Thymus (tissue), 11 donors: ENCODE measurements at regions not wholly inside any gene's neighbourhood (a gene's known extent, or its start where the extent isn't known, plus 50 kb on each side); places are given as distances from the start of the nearest gene placed in this dataset.

Experiments
- DNase-seq, 9 donors: peaks; one replicate each; pipeline ENCODE4 v3.0.0-alpha.2; 2013; ENCODE audit warnings: low spot score in 9 of 9, low read depth in 6 of 9, missing footprints in 1 of 9
- H3K27ac ChIP-seq, 2 donors: one replicate each; pipeline ENCODE4 v1.5.1; 2013; ENCODE audit warnings: control low read depth in 1 of 2, low read depth in 1 of 2, low read length in 1 of 2, mild to moderate bottlenecking in 1 of 2, moderate library complexity in 1 of 2
- H3K27me3 ChIP-seq, 2 donors: one replicate each; pipeline ENCODE4 v1.5.1; 2013; ENCODE audit warnings: low read length in 1 of 2; ENCODE audit not compliant: control insufficient read depth in 2 of 2, insufficient read depth in 1 of 2
- H3K36me3 ChIP-seq, 2 donors: one replicate each; pipeline ENCODE4 v1.5.1; 2013; ENCODE audit warnings: low read length in 1 of 2, mild to moderate bottlenecking in 1 of 2, moderate library complexity in 1 of 2; ENCODE audit not compliant: control insufficient read depth in 2 of 2, insufficient read depth in 2 of 2
- H3K4me1 ChIP-seq, 2 donors: one replicate each; pipeline ENCODE4 v1.5.1; 2013; ENCODE audit warnings: low read length in 2 of 2; ENCODE audit not compliant: control insufficient read depth in 2 of 2, insufficient read depth in 2 of 2
- H3K4me3 ChIP-seq, 2 donors: one replicate each; pipeline ENCODE4 v1.5.1; 2013; ENCODE audit warnings: low read length in 2 of 2, control low read depth in 1 of 2, mild to moderate bottlenecking in 1 of 2
- H3K9me3 ChIP-seq, 2 donors: one replicate each; pipeline ENCODE4 v1.5.1; 2013; ENCODE audit warnings: low read length in 1 of 2, mild to moderate bottlenecking in 1 of 2; ENCODE audit not compliant: control insufficient read depth in 2 of 2, insufficient read depth in 1 of 2
- WGBS: extraction: QIAGEN DNeasy Blood & Tissue Kit; methylation state at CpG from one replicate; pipeline ENCODE4 v1.1.7; 2013; 5-methylcytosine and 5-hydroxymethylcytosine counted together
- donor health status: healthy.

DNA sequence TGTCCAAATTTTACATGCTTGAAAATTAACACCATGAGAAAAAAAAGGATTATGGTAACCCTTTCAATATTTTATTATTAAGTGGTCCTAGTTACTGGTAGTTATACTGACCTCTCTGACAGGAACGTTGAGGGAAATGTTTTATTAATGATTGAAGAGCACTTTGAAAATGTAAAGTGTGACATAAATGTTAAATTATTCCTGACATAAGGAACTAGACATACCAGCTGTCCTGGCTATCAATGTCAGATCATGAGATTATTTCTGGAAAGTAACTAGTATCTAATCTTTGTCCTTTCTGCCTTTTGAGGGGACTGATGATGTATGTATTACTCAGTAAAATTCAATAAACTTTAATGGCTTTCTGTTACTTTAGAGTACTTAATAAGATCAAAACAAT is 1538.5 kb upstream of the CDH6 start:
- peaks cover 0 to 9% of the 10 kb centered on the region in 2 donors for H3K9me3 ChIP-seq
- no peak overlapping the region for H3K27ac ChIP-seq
- H3K27me3 ChIP-seq: no peaks in the 10 kb centered on the region
- no peak overlapping the region for H3K4me3 ChIP-seq
- DNase-seq: no peak
- H3K4me1 ChIP-seq: no peaks in the 10 kb centered on the region
- 71% methylated on average over 1 of the region's 1 CpG for WGBS
- no peaks in the 10 kb centered on the region for H3K36me3 ChIP-seq

DNA sequence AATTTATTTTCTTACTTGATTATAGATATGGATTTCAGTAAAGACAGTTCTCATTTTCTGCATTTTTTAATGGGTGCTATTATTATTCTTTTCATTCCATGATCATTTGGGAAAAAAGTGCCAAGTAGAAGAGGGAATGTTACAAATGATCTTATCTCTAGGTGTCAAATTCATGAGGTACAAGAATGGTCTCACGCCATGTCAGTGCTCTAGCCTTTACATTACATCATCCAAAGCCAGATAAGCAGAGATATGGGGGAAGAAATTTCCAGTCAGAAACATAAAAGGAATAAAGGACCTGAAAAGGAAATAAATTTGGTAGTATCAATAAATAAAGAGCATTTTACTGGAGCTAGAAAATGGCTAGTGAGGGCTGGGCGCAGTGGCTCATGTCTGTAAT is 1544.2 kb upstream of the CDH6 start:
- no peak for DNase-seq
- Histone ChIP-seq H3K27ac (no peak overlapping the region), H3K9me3 (peaks cover 0 to 3% of the 10 kb centered on the region in 2 donors), H3K4me1 (no peaks in the 10 kb centered on the region), H3K4me3 (no peak overlapping the region), H3K36me3 (no peaks in the 10 kb centered on the region), H3K27me3 (no peaks in the 10 kb centered on the region)
- WGBS: 89% methylated on average over 2 of the region's 2 CpGs

DNA sequence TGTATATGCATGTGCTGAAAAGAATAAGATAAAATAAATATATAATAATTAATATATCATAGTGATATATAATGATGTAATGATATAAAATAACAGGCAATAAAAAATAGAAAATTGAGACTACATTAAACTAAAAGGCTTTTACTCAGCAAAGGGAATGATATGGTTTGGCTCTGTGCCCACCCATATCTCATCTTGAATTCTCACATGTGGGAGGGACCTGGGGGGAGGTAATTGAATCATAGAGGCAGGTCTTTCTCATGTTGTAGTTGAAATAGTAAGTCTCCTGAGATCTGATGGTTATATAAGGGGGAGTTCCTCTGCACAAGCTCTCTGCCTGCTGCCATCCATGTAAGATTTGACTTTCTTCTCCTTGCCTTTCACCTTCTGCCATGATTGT is 1550.9 kb upstream of the CDH6 start:
- H3K36me3 ChIP-seq: no peaks in the 10 kb centered on the region
- peaks cover 0 to 7% of the 10 kb centered on the region in 2 donors for H3K9me3 ChIP-seq
- H3K4me1 ChIP-seq: no peaks in the 10 kb centered on the region
- no peak for DNase-seq
- no peak overlapping the region for H3K27ac ChIP-seq
- H3K27me3 ChIP-seq: no peaks in the 10 kb centered on the region
- no peak overlapping the region for H3K4me3 ChIP-seq

DNA sequence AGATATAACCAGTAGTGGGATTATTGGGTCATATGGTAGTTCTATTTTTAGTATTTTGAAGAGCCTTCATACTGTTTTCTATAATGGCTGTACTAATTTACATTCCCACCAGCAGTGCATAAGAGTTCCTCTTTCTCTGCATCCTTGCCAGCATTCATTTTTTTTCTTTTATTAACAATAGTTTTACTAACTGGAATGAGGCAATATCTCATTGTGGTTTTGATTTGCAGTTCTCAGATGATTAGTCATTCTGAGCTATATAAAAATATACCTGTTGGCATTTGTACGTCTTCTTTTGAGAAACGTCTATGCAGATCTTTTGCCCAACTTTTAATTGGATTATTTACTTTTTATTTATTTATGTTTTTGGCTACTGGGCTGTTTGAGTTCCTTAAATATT is 1579.3 kb upstream of the CDH6 start:
- Histone ChIP-seq H3K4me3 (no peak overlapping the region), H3K27ac (no peak overlapping the region), H3K27me3 (no peaks in the 10 kb centered on the region), H3K4me1 (no peaks in the 10 kb centered on the region), H3K9me3 (peaks cover 0 to 3% of the 10 kb centered on the region in 2 donors), H3K36me3 (no peaks in the 10 kb centered on the region)
- no peak for DNase-seq
- WGBS: 95% methylated on average over 2 of the region's 2 CpGs

GRCh38 chr5:29588236-29588635 is 1605.2 kb upstream of the CDH6 start:
- peaks cover 0 to 8% of the 10 kb centered on the region in 2 donors for H3K9me3 ChIP-seq
- H3K4me1 ChIP-seq: no peaks in the 10 kb centered on the region
- no peaks in the 10 kb centered on the region for H3K27me3 ChIP-seq
- no peak overlapping the region for H3K4me3 ChIP-seq
- H3K36me3 ChIP-seq: no peaks in the 10 kb centered on the region
- DNase-seq: no peak
- no peak overlapping the region for H3K27ac ChIP-seq

DNA sequence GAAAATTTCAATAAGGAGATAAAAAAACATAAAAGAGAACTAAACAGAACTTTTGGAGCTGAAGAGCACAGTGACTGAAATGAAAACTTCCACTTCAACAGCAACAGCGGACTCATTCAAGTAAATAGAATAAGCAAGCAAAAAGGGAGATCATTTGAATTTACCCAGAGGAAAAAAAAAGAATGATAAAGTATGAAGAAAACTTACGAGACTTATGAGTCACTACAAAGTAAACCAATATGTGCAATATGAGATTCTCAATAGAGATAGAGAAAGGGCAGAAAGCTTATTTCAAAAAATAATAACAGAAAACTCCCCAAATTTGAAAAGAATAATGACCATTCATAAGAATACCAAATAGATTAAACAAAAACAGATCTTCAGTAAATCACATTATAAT is 1605.7 kb upstream of the CDH6 start:
- Histone ChIP-seq H3K9me3 (peaks cover 0 to 8% of the 10 kb centered on the region in 2 donors), H3K4me1 (no peaks in the 10 kb centered on the region), H3K36me3 (no peaks in the 10 kb centered on the region), H3K27ac (no peak overlapping the region), H3K27me3 (no peaks in the 10 kb centered on the region), H3K4me3 (no peak overlapping the region)
- 91% methylated on average over 2 of the region's 2 CpGs for WGBS
- DNase-seq: no peak

GRCh38 chr5:29568028-29568427 is 1625.5 kb upstream of the CDH6 start:
- WGBS: 31% methylated on average over 2 of the region's 2 CpGs
- Histone ChIP-seq H3K27ac (no peak overlapping the region), H3K9me3 (no peaks in the 10 kb centered on the region), H3K27me3 (no peaks in the 10 kb centered on the region), H3K4me3 (no peak overlapping the region), H3K4me1 (no peaks in the 10 kb centered on the region), H3K36me3 (no peaks in the 10 kb centered on the region)
- no peak for DNase-seq

DNA sequence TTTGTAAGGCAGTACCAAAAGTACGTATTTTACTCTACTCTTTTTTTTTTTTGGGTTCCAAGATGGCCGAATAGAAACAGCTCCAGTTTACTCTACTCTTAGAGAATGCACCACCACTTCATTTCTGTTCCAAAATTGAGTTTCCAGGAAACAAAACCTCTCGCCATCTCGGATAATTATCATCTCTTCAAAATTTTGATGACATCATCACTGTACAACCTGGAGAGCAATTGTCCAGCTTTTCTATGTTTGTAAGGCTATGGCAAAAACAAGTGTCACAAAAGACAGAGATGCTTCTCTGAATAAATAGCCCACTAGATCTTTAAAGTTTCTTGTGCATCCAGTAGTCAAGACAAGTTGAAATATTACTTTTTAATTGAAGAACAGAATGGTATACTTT is 1631.9 kb upstream of the CDH6 start:
- Histone ChIP-seq H3K27me3 (no peaks in the 10 kb centered on the region), H3K4me3 (no peak overlapping the region), H3K9me3 (peaks cover 0 to 5% of the 10 kb centered on the region in 2 donors), H3K27ac (no peak overlapping the region), H3K36me3 (no peaks in the 10 kb centered on the region), H3K4me1 (no peaks in the 10 kb centered on the region)
- no peak for DNase-seq
- WGBS: 93% methylated on average over 4 of the region's 4 CpGs

DNA sequence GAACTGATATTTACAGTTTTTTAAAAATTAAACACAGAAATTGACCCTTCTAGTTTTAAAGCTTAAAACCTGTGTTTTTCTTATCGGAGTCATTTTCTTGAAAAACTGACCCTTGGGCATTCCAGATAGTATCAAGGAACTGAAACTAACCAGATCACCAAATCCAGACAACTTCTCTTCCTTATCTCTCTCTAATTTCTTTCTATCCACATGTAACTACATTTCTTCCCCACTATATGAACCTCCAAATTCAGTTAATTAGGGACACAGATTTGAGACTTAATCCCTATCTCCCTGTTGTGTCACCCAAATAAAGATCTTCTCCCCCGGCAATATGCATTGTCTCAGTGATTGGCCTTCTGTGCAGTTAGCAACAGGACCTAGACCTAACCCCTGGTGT is 1643.0 kb upstream of the CDH6 start:
- WGBS: 92% methylated on average over 2 of the region's 2 CpGs
- Histone ChIP-seq H3K9me3 (peaks cover 2 to 9% of the 10 kb centered on the region in 2 donors), H3K4me3 (no peak overlapping the region), H3K27ac (no peak overlapping the region), H3K36me3 (no peaks in the 10 kb centered on the region), H3K27me3 (no peaks in the 10 kb centered on the region), H3K4me1 (no peaks in the 10 kb centered on the region)
- DNase-seq: no peak

DNA sequence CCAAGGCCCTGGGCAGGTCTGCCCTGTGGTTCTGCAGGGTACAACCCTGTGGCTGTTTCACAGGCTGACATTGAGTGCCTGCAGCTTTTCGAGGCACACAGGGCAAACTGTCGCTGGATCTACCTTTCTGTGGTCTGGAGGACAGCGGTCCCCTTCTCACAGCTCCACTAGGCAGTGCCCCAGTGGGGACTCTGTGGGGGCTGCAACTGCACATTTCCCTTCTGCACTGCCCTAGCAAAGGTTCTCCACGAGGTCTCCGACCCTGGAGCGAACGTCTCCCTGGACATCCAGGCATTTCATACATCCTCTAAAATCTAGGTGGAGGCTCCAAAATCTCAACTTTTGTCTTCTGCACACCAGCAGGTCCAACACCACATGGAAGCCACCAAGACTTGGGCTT is 1645.2 kb upstream of the CDH6 start:
- Histone ChIP-seq H3K27me3 (no peaks in the 10 kb centered on the region), H3K9me3 (peaks cover 3 to 20% of the 10 kb centered on the region in 2 donors), H3K4me3 (no peak overlapping the region), H3K36me3 (no peaks in the 10 kb centered on the region), H3K4me1 (no peaks in the 10 kb centered on the region), H3K27ac (no peak overlapping the region)
- 93% methylated on average over 7 of the region's 7 CpGs for WGBS
- DNase-seq: no peak
